HG02623 (cell line): ENCODE measurements at regions not wholly inside any gene's neighbourhood (a gene's known extent, or its start where the extent isn't known, plus 50 kb on each side); places are given as distances from the start of the nearest gene placed in this dataset.

Experiments used
- ATAC-seq: cut with Tn5 transposase; IDR thresholded peaks from one replicate; pipeline ENCODE4 v1.9.1; 2021; ENCODE audit warnings: moderate library complexity; ENCODE audit not compliant: unreplicated experiment

GRCh38 chr2:62447411-62447810 is 58.6 kb downstream of the TMEM17 start:
- no peak for ATAC-seq

- ATAC-seq: no peak
These were observed 59.5 kb downstream of the TMEM17 start for GRCh38 chr2:62446491-62446890.

GRCh38 chr2:62443886-62444285 is 62.1 kb downstream of the TMEM17 start:
- no peak for ATAC-seq

GRCh38 chr2:62443471-62443870 is 62.5 kb downstream of the TMEM17 start:
- ATAC-seq: no peak

GRCh38 chr2:62441824-62442223 is 64.2 kb downstream of the TMEM17 start:
- ATAC-seq: no peak

GRCh38 chr2:62441421-62441820 is 64.6 kb downstream of the TMEM17 start:
- no peak for ATAC-seq

- no peak for ATAC-seq
These were observed 65.6 kb downstream of the TMEM17 start for GRCh38 chr2:62440281-62440946.

GRCh38 chr2:62439425-62439824 is 66.6 kb downstream of the TMEM17 start:
- ATAC-seq: no peak

- no peak for ATAC-seq
These were observed 68.2 kb downstream of the TMEM17 start for GRCh38 chr2:62437785-62438184.

- ATAC-seq: peak; percentile 81
These were observed 70.3 kb downstream of the TMEM17 start for GRCh38 chr2:62435720-62436119.

- no peak for ATAC-seq
These were observed 73.6 kb downstream of the TMEM17 start for GRCh38 chr2:62432407-62432806.

GRCh38 chr2:62431512-62431911 is 74.5 kb downstream of the TMEM17 start:
- ATAC-seq: no peak

GRCh38 chr2:62430146-62430545 is 75.8 kb downstream of the TMEM17 start:
- ATAC-seq: no peak

GRCh38 chr2:62427146-62427545 is 78.8 kb downstream of the TMEM17 start:
- no peak for ATAC-seq

GRCh38 chr2:62426154-62426912 is 79.7 kb downstream of the TMEM17 start:
- no peak for ATAC-seq

GRCh38 chr2:62425684-62426083 is 80.3 kb downstream of the TMEM17 start:
- ATAC-seq: no peak

- ATAC-seq: no peak
These were observed 81.1 kb downstream of the TMEM17 start for GRCh38 chr2:62424899-62425298.

GRCh38 chr2:62423883-62424458 is 82.0 kb downstream of the TMEM17 start:
- no peak for ATAC-seq

GRCh38 chr2:62423235-62423634 is 82.8 kb downstream of the TMEM17 start:
- ATAC-seq: no peak

GRCh38 chr2:62415518-62415917 is 90.5 kb downstream of the TMEM17 start:
- no peak for ATAC-seq

GRCh38 chr2:62415019-62415431 is 91.0 kb downstream of the TMEM17 start:
- peak; percentile 87 for ATAC-seq

GRCh38 chr2:62413116-62413663 is 92.8 kb downstream of the TMEM17 start:
- ATAC-seq: no peak
